ENCODE measurements at regions not wholly inside any gene's neighbourhood (a gene's known extent, or its start where the extent isn't known, plus 50 kb on each side); places are given as distances from the start of the nearest gene placed in this dataset.
A peak's percentile ranks its signal among the peaks of the same experiment; 100 is the strongest.

DNA sequence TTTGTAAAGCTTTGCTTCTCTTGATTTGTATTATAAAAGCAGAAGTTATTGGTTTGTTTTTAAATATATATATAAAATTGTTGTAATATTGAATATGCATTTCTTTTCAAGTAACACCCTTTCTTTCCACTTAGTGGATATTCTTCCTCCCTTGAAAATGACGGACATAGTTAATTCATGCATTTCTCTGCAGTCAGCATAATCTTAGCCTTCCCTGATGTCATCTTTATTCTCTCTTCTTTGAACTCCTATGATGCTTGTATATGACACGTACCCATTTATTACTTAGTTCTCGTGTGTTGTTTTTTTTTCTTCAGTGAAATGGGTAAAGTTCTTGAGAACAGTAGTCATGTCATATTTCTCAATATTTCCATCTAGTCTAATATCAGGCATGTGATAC lies 191.2 kb downstream of the MDFIC start:
- no peaks in the 10 kb centered on the region for H3K4me1 ChIP-seq (ENCODE audit: control insufficient read depth, insufficient read depth, low read length)
- no peaks in the 10 kb centered on the region for H3K9me3 ChIP-seq (replicated peaks; ENCODE audit: low read length)
- H3K9ac ChIP-seq (ENCODE audit: low read depth, low read length): no peak overlapping the region
- no peaks in the 10 kb centered on the region for H3K27me3 ChIP-seq (ENCODE audit: control insufficient read depth, insufficient read depth, low read length)
- no peak overlapping the region for H3K4me2 ChIP-seq (ENCODE audit: low read length)
- no peaks in the 10 kb centered on the region for H3K36me3 ChIP-seq (ENCODE audit: insufficient read depth, low read length)
- no peak overlapping the region for H3K4me3 ChIP-seq (ENCODE audit: low read length)

DNA sequence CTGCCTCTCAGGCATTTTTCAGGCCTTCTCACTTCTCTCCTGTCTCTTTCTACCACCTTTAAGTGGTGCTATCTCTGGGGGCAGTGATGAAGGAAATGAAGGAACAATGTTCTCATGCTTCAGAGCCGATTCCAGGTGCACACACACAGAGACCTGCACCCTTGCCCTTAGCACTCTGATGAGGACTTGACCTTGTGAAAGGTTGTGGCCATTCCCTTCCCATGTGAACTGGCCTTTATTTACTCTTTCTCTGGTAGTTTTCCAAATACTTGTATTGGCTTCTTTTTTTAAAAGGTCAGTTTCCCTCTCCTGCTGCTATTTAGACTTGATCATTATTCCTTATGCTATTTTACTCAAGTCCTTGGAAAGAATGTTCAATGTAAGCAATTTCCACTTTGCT lies 188.6 kb downstream of the MDFIC start:
- H3K36me3 ChIP-seq (ENCODE audit: insufficient read depth, low read length): no peaks in the 10 kb centered on the region
- no peaks in the 10 kb centered on the region for H3K27me3 ChIP-seq (ENCODE audit: control insufficient read depth, insufficient read depth, low read length)
- H3K9me3 ChIP-seq (replicated peaks; ENCODE audit: low read length): no peaks in the 10 kb centered on the region
- H3K4me2 ChIP-seq (ENCODE audit: low read length): no peak overlapping the region
- H3K4me3 ChIP-seq (ENCODE audit: low read length): no peak overlapping the region
- no peaks in the 10 kb centered on the region for H3K4me1 ChIP-seq (ENCODE audit: control insufficient read depth, insufficient read depth, low read length)
- H3K9ac ChIP-seq (ENCODE audit: low read depth, low read length): no peak overlapping the region

DNA sequence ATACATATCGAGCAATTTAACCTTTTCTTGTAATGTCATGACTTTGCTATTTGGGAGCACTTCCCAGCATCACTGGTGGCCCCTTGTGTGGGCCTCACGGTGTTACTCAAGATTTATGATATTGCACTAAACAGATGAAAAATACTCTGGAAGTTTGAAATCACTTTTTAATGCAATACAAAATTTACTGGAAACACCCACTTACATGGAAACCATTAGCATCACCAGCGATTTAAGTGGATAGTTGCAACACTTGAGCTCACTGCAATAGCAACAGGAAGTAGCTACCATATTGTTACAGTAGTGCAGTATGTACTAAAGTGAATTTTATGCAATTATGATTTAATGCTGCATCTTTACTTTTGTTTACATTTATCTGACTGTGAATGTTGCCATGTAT lies 184.4 kb downstream of the MDFIC start:
- Histone ChIP-seq H3K36me3 (ENCODE audit: insufficient read depth, low read length) (no peaks in the 10 kb centered on the region), H3K9me3 (replicated peaks; ENCODE audit: low read length) (no peaks in the 10 kb centered on the region), H3K4me2 (ENCODE audit: low read length) (no peak overlapping the region), H3K27me3 (ENCODE audit: control insufficient read depth, insufficient read depth, low read length) (no peaks in the 10 kb centered on the region), H3K4me3 (ENCODE audit: low read length) (no peak overlapping the region), H3K9ac (ENCODE audit: low read depth, low read length) (no peak overlapping the region), H3K4me1 (ENCODE audit: control insufficient read depth, insufficient read depth, low read length) (no peaks in the 10 kb centered on the region)

DNA sequence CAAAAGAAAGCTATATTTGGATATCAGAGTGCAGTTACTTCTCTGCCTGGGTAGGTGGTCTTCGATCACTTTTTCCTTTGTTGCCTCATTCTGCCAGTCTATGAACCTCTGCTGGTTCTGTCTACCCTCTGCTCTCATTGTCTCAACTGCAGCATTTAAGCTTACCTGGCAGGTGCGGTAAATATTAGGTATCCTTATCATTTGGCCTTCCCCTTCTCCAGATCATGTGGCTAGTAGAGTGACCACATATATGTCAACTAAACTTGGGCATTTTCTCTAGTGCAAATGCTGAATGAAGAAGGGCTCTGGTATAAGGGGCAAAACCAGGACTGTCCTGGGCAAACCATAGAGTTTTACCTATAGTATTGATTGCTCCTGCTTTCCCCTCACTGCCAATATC lies 180.8 kb downstream of the MDFIC start:
- H3K36me3 ChIP-seq (ENCODE audit: insufficient read depth, low read length): no peaks in the 10 kb centered on the region
- no peaks in the 10 kb centered on the region for H3K9me3 ChIP-seq (replicated peaks; ENCODE audit: low read length)
- H3K4me1 ChIP-seq (ENCODE audit: control insufficient read depth, insufficient read depth, low read length): peaks cover 8% of the 10 kb centered on the region
- H3K4me2 ChIP-seq (ENCODE audit: low read length): no peak overlapping the region
- no peak overlapping the region for H3K4me3 ChIP-seq (ENCODE audit: low read length)
- H3K27me3 ChIP-seq (ENCODE audit: control insufficient read depth, insufficient read depth, low read length): no peaks in the 10 kb centered on the region
- H3K9ac ChIP-seq (ENCODE audit: low read depth, low read length): no peak overlapping the region

DNA sequence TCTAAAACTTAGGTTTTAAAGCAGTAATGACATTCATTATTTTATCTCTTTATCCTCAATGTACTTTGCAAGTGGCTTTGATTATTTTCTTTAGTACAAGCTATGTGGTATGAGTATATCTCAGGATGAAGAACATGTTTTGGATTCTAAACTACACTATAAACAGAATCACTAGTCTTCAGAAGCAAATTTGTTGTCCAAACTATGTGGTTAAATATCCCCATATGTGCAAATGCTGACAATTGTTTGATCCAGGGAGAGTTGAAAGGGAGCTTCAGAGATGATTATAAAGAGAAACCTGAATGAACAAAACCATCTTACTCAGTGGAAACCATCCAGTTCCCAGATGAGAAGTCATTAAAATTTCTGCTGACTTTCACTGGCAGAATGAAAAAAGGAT lies 179.3 kb downstream of the MDFIC start:
- no peaks in the 10 kb centered on the region for H3K27me3 ChIP-seq (ENCODE audit: control insufficient read depth, insufficient read depth, low read length)
- no peak overlapping the region for H3K4me3 ChIP-seq (ENCODE audit: low read length)
- peaks cover 21% of the 10 kb centered on the region for H3K4me1 ChIP-seq (ENCODE audit: control insufficient read depth, insufficient read depth, low read length)
- H3K4me2 ChIP-seq (ENCODE audit: low read length): no peak overlapping the region
- H3K36me3 ChIP-seq (ENCODE audit: insufficient read depth, low read length): no peaks in the 10 kb centered on the region
- no peak overlapping the region for H3K9ac ChIP-seq (ENCODE audit: low read depth, low read length)
- H3K9me3 ChIP-seq (replicated peaks; ENCODE audit: low read length): no peaks in the 10 kb centered on the region

DNA sequence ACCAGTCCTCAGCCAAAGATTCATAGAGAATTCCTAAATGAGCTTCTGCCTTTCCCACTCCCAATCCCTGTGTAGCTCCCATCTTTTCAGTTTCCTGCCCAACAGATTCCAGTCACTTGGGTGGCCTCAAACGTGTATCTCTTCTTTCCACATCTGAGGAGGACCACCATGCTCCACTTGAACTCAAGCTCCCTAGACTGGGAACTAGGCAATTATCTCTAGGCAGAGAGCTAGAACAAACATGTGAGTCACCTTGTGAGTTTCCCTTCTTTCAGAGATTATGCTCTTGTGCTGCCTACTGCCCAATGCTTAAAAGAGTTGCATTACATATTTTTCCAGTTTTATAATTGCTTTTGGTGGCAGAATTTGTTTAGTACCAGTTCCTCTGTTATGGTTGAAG lies 178.0 kb downstream of the MDFIC start:
- H3K4me3 ChIP-seq (ENCODE audit: low read length): no peak overlapping the region
- H3K4me2 ChIP-seq (ENCODE audit: low read length): no peak overlapping the region
- H3K9me3 ChIP-seq (replicated peaks; ENCODE audit: low read length): no peaks in the 10 kb centered on the region
- no peaks in the 10 kb centered on the region for H3K27me3 ChIP-seq (ENCODE audit: control insufficient read depth, insufficient read depth, low read length)
- peaks cover 21% of the 10 kb centered on the region for H3K4me1 ChIP-seq (ENCODE audit: control insufficient read depth, insufficient read depth, low read length)
- H3K9ac ChIP-seq (ENCODE audit: low read depth, low read length): no peak overlapping the region
- H3K36me3 ChIP-seq (ENCODE audit: insufficient read depth, low read length): no peaks in the 10 kb centered on the region

DNA sequence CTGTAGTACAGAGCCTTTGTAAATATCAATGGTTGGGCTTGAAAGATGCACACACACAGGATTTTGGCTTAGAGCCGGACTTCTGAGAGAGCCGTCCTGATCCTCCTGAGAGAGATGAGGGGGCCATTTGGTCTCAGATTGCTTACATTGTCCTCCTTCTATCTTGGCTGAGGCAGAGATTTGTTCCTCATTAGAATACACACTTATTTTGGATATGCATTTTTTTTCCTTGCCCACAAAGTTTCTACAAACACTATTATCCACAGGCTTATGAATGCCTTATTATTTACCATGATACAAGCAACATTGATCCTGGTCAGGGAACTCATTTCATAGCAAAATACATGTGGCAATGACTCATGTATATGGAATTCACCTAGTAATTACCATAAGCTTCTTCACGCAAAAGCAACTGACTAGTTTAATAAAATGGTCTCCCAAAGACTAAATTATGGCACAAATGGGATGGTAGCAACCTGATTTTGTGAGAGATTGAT lies 175.3 kb downstream of the MDFIC start:
- Histone ChIP-seq H3K4me1 (ENCODE audit: control insufficient read depth, insufficient read depth, low read length) (peaks cover 27% of the 10 kb centered on the region), H3K36me3 (ENCODE audit: insufficient read depth, low read length) (no peaks in the 10 kb centered on the region), H3K4me3 (ENCODE audit: low read length) (no peak overlapping the region), H3K9me3 (replicated peaks; ENCODE audit: low read length) (no peaks in the 10 kb centered on the region), H3K9ac (ENCODE audit: low read depth, low read length) (no peak overlapping the region), H3K4me2 (ENCODE audit: low read length) (peak overlapping the region; percentile 4), H3K27me3 (ENCODE audit: control insufficient read depth, insufficient read depth, low read length) (no peaks in the 10 kb centered on the region)

DNA sequence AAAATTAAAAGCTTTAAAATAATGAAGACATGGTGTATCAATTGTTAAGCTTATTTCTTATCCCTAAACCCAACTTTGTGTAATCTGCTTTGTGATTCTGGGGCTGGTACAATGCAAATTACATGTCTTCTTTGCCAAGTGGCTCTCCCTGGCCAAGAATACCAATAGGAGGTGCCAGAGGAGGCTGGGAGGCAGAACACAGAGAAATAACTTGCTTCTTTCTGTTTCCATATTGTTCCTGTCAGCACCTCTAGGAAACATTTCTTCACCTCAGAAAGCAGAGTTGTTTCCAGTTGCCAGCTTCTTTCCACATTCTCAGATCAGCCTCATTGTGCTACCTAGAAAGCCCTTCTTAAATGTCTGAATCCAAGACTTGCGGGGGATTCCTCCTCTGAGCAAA lies 174.4 kb downstream of the MDFIC start:
- Histone ChIP-seq H3K4me1 (ENCODE audit: control insufficient read depth, insufficient read depth, low read length) (peaks cover 27% of the 10 kb centered on the region), H3K36me3 (ENCODE audit: insufficient read depth, low read length) (no peaks in the 10 kb centered on the region), H3K4me3 (ENCODE audit: low read length) (no peak overlapping the region), H3K4me2 (ENCODE audit: low read length) (no peak overlapping the region), H3K9me3 (replicated peaks; ENCODE audit: low read length) (no peaks in the 10 kb centered on the region), H3K27me3 (ENCODE audit: control insufficient read depth, insufficient read depth, low read length) (no peaks in the 10 kb centered on the region), H3K9ac (ENCODE audit: low read depth, low read length) (no peak overlapping the region)

DNA sequence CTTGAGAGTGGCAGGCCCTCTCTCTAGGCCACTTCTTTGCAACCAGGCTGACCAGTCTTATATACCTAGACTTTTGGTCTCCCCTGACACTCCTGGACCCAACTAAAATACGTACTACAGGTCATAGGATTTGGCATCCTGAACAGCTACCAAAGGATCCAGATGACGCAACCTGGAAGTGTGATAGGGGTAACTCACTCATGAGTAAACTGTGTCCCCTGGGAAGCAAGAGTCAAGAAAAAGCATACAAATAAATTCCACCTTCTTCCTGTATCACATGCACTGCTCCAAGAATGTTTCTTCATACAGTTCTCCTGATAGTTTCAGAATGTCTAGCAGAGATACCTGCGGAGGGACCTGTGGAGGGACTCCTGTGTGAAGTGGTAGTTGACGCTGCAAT lies 172.3 kb downstream of the MDFIC start:
- H3K4me2 ChIP-seq (ENCODE audit: low read length): no peak overlapping the region
- H3K9ac ChIP-seq (ENCODE audit: low read depth, low read length): no peak overlapping the region
- H3K4me1 ChIP-seq (ENCODE audit: control insufficient read depth, insufficient read depth, low read length): peaks cover 19% of the 10 kb centered on the region
- no peaks in the 10 kb centered on the region for H3K27me3 ChIP-seq (ENCODE audit: control insufficient read depth, insufficient read depth, low read length)
- H3K4me3 ChIP-seq (ENCODE audit: low read length): no peak overlapping the region
- no peaks in the 10 kb centered on the region for H3K9me3 ChIP-seq (replicated peaks; ENCODE audit: low read length)
- no peaks in the 10 kb centered on the region for H3K36me3 ChIP-seq (ENCODE audit: insufficient read depth, low read length)

DNA sequence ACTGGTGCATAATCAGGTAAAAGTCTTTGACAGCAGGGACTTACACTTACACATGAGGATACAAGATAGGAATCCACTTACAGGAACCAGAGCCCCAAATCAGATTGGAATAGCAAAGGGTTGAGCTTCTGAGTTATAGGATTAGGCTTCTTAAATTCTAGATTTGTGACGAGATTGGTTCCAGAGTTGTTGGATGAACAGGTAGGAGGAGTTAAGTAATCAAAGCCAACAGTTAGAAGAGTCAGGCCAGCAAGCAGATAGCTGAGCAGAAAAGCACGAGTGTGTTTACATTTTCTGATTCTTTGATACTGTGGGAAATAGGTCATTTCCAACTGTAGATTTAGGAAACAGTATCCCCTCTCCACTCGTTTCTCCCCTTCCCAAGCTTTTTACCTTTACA lies 167.0 kb downstream of the MDFIC start:
- no peak overlapping the region for H3K4me3 ChIP-seq (ENCODE audit: low read length)
- no peaks in the 10 kb centered on the region for H3K9me3 ChIP-seq (replicated peaks; ENCODE audit: low read length)
- H3K9ac ChIP-seq (ENCODE audit: low read depth, low read length): no peak overlapping the region
- no peaks in the 10 kb centered on the region for H3K36me3 ChIP-seq (ENCODE audit: insufficient read depth, low read length)
- no peak overlapping the region for H3K4me2 ChIP-seq (ENCODE audit: low read length)
- H3K27me3 ChIP-seq (ENCODE audit: control insufficient read depth, insufficient read depth, low read length): no peaks in the 10 kb centered on the region
- H3K4me1 ChIP-seq (ENCODE audit: control insufficient read depth, insufficient read depth, low read length): peaks cover 12% of the 10 kb centered on the region

DNA sequence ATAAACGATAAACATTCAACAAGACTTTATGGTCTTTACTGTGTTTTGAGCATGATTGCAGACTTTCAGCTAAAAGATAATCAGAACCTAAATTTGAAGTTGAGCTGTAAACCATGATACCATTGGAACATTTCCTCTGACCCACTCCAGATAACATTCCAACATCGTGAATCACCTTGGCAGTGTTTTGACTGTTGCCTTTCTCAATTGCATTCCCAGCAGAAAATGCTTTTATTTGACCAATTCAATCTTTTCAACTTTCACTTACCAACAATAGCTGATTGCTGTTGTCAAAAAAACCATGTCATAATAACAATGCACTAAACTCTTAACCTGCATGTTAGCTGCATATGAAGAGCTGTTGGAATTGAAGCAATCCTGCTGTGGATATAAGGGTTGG lies 165.5 kb downstream of the MDFIC start:
- Histone ChIP-seq H3K9ac (ENCODE audit: low read depth, low read length) (no peak overlapping the region), H3K9me3 (replicated peaks; ENCODE audit: low read length) (no peaks in the 10 kb centered on the region), H3K4me1 (ENCODE audit: control insufficient read depth, insufficient read depth, low read length) (peaks cover 11% of the 10 kb centered on the region), H3K27me3 (ENCODE audit: control insufficient read depth, insufficient read depth, low read length) (no peaks in the 10 kb centered on the region), H3K4me2 (ENCODE audit: low read length) (peak overlapping the region; percentile 58), H3K4me3 (ENCODE audit: low read length) (no peak overlapping the region), H3K36me3 (ENCODE audit: insufficient read depth, low read length) (no peaks in the 10 kb centered on the region)

DNA sequence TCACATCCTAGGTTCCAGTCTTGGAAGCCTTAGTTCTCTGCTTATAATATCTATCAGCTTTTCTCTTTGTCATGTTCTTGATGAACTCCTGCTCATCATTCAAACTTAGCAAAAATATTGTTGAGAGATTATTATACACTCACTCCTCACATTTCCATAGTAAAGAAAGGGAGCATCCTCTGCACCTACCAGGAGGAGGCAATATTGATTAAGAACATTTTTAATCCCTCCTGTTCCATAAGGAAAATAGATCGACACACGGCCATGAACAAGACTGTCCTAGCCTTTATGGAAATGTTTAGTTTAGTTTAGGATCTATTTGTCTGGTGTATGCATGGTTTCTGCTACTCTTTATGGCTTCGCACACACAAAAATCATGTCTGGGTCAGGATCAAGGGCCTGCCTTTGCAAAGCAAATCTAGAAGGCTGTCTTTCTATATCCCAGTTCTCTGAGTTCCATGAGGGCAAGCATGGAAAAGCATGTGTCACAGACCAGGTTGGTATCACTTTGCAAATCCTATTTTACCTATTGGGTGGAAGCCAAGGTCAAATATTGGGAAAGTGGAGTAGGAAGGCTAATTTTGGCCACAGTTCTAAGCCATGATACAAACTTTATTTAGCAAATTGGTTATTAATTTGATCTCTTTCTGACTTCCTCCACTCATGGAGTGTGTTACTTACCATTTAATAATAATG lies 164.4 kb downstream of the MDFIC start:
- Histone ChIP-seq H3K4me2 (ENCODE audit: low read length) (no peak overlapping the region), H3K4me3 (ENCODE audit: low read length) (no peak overlapping the region), H3K9me3 (replicated peaks; ENCODE audit: low read length) (no peaks in the 10 kb centered on the region), H3K9ac (ENCODE audit: low read depth, low read length) (no peak overlapping the region), H3K36me3 (ENCODE audit: insufficient read depth, low read length) (no peaks in the 10 kb centered on the region), H3K27me3 (ENCODE audit: control insufficient read depth, insufficient read depth, low read length) (no peaks in the 10 kb centered on the region), H3K4me1 (ENCODE audit: control insufficient read depth, insufficient read depth, low read length) (peaks cover 11% of the 10 kb centered on the region)

Measured in skeletal muscle satellite cell (primary cell).